ENCODE measurements at regions not wholly inside any gene's neighbourhood (a gene's known extent, or its start where the extent isn't known, plus 50 kb on each side); places are given as distances from the start of the nearest gene placed in this dataset.

DNA sequence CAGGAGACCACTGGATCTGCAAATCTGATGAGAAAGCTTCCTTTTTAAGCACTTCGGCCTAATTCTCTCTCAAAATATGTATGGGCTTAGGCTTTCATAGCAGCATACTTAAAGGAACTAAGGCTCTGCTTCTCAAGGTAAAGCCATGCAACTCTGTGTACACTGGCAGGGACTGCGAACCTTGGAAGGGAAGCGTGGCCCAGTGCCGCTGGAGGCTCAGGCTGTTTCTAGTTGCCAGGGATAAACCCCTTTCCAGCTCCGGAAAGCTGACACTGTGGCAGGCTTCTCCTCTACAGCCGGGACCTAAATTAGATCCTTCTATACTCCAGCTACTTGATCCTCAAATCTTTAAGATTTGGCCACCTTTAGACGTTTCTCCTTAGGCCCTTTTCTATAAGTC, 1091.3 kb upstream of the TENM3 start:
- no peak overlapping the region for H3K4me3 ChIP-seq
- no peak overlapping the region for H3K27ac ChIP-seq
- WGBS, 4 donors = 81 to 84% (median 83%) methylated on average over 7 of the region's 7 CpGs
- no peaks in the 10 kb centered on the region for H3K27me3 ChIP-seq
- H3K9me3 ChIP-seq = no peaks in the 10 kb centered on the region
- no peak for DNase-seq
- no peaks in the 10 kb centered on the region for H3K36me3 ChIP-seq
- ATAC-seq = no peak
- intact Hi-C loops (cut with DNase I) = no loop called here
- no peaks in the 10 kb centered on the region for H3K4me1 ChIP-seq
- TF ChIP-seq, protein P1, sequence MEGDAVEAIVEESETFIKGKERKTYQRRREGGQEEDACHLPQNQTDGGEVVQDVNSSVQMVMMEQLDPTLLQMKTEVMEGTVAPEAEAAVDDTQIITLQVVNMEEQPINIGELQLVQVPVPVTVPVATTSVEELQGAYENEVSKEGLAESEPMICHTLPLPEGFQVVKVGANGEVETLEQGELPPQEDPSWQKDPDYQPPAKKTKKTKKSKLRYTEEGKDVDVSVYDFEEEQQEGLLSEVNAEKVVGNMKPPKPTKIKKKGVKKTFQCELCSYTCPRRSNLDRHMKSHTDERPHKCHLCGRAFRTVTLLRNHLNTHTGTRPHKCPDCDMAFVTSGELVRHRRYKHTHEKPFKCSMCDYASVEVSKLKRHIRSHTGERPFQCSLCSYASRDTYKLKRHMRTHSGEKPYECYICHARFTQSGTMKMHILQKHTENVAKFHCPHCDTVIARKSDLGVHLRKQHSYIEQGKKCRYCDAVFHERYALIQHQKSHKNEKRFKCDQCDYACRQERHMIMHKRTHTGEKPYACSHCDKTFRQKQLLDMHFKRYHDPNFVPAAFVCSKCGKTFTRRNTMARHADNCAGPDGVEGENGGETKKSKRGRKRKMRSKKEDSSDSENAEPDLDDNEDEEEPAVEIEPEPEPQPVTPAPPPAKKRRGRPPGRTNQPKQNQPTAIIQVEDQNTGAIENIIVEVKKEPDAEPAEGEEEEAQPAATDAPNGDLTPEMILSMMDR (IDR thresholded peaks at IDR 0.05) = no peak
- no peak for TF ChIP-seq POLR2A (IDR thresholded peaks at IDR 0.05)

DNA sequence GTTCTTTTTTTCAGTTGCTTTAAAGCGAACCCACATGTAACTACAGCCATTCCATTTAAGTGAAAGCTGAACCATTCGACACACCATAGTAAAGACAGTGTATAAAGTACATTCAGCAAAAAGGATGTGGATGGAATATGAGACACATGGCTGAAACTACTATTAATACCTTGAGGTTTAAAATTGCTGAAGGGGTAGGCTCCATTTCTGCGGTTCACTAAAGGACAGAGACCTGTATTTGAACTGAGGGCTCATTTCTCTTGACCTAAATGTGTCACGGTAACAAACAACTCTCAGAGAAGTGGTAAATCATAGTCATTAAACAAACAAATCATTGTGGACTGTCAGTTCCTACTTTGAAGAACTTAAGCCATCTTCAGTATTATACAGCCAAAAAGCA, 1085.6 kb upstream of the TENM3 start:
- intact Hi-C loops (cut with DNase I) = no loop called here
- 70 to 79% (median 73%) methylated on average over 4 of the region's 4 CpGs for WGBS, 4 donors
- Histone ChIP-seq H3K9me3 (no peaks in the 10 kb centered on the region), H3K36me3 (no peaks in the 10 kb centered on the region), H3K27me3 (no peaks in the 10 kb centered on the region), H3K27ac (no peak overlapping the region), H3K4me1 (no peaks in the 10 kb centered on the region), H3K4me3 (no peak overlapping the region)
- ATAC-seq = no peak
- TF ChIP-seq, protein P1 (IDR thresholded peaks at IDR 0.05) = no peak
- no peak for TF ChIP-seq POLR2A (IDR thresholded peaks at IDR 0.05)
- no peak for DNase-seq

DNA sequence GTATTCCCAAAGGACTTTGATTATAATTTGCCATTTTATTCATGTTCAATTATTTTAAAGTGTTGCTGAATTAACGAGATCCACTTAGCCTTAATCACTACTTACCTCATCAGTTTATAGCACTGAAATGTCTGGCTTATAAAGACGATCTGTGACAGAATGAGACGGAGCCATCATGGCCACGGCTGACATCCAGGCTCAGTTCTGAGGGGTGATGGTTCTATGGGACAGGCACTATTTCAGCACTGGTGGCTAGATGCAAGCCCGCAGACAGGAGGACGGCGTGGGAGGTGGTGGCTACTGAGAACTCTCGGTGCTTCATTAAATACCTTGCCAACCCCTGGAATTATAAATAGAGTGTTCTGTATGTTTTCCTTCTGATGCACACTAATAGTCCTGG, 1084.2 kb upstream of the TENM3 start:
- Histone ChIP-seq H3K4me1 (no peaks in the 10 kb centered on the region), H3K36me3 (no peaks in the 10 kb centered on the region), H3K27ac (no peak overlapping the region), H3K9me3 (no peaks in the 10 kb centered on the region), H3K4me3 (no peak overlapping the region), H3K27me3 (no peaks in the 10 kb centered on the region)
- intact Hi-C loops (cut with DNase I) = no loop called here
- TF ChIP-seq, protein P1 (IDR thresholded peaks at IDR 0.05) = no peak
- no peak for TF ChIP-seq POLR2A (IDR thresholded peaks at IDR 0.05)
- no peak for DNase-seq
- no peak for ATAC-seq
- WGBS, 4 donors = 77 to 87% (median 81%) methylated on average over 8 of the region's 8 CpGs

DNA sequence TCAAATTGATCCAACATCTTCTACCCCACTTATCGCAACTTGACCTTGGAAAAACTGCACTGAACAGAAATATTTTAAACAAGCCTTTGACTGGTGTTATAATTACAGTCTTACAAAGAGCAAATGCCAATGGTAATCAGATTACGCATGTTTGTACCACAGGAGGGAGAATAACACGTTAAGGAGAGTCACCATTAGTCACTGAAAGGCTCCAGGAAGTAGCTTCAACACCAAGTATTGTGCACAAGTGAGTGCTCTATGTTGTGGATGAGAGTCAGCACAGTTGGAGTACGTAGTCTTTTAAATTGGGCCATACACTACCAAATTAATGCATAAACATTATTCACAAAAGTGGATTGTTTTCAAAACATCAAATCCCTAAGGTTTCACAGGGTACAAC, 1081.5 kb upstream of the TENM3 start:
- H3K9me3 ChIP-seq = no peaks in the 10 kb centered on the region
- TF ChIP-seq, protein P1 (IDR thresholded peaks at IDR 0.05) = no peak
- TF ChIP-seq POLR2A (IDR thresholded peaks at IDR 0.05) = no peak
- no peak overlapping the region for H3K27ac ChIP-seq
- WGBS, 4 donors = 47 to 59% (median 51%) methylated on average over 4 of the region's 4 CpGs
- no peaks in the 10 kb centered on the region for H3K36me3 ChIP-seq
- no peaks in the 10 kb centered on the region for H3K27me3 ChIP-seq
- intact Hi-C loops (cut with DNase I) = no loop called here
- no peaks in the 10 kb centered on the region for H3K4me1 ChIP-seq
- DNase-seq = no peak
- no peak for ATAC-seq
- no peak overlapping the region for H3K4me3 ChIP-seq

Measured in heart left ventricle (tissue), 16 donors.